Right lobe of liver (tissue), 4 donors: ENCODE measurements at regions not wholly inside any gene's neighbourhood (a gene's known extent, or its start where the extent isn't known, plus 50 kb on each side); places are given as distances from the start of the nearest gene placed in this dataset.

Experiments
- CTCF ChIP-seq, 4 donors: fragments of 200-600 bp in 3 of 4; fragments of 450-650 bp in 1 of 4; IDR thresholded peaks; one replicate each; pipeline versions ENCODE4 v1.5.1 to v1.8.0; 2016 to 2022; ENCODE audit warnings: antibody characterized with exemption in 4 of 4, mild to moderate bottlenecking in 2 of 4
- POLR2A ChIP-seq: fragments of 450-650 bp; IDR thresholded peaks from one replicate; pipeline ENCODE4 v1.6.1; 2017; ENCODE audit warnings: antibody characterized with exemption, mild to moderate bottlenecking
- donor health status: DM: no; HTN: no; CAD: no.
- donor health status: DM: no; HTN: no; CAD: no.
- donor health status: DM: no; HTN: yes; CAD: no.

GRCh38 chr16:54375071-54375470 lies 88.5 kb upstream of the IRX3 start:
- TF ChIP-seq CTCF (IDR thresholded peaks at IDR 0.05) = no peak
- no peak for TF ChIP-seq POLR2A
